Inferior parietal cortex (tissue), 1 donor: ENCODE measurements at regions not wholly inside any gene's neighbourhood (a gene's known extent, or its start where the extent isn't known, plus 50 kb on each side); places are given as distances from the start of the nearest gene placed in this dataset.

Experiments used
- DNase-seq: peaks from one replicate; pipeline ENCODE4 v3.0.0-alpha.2; 2016; ENCODE audit errors: extremely low spot score

GRCh38 chr2:51505533-51505932 lies 473.6 kb upstream of the NRXN1 start:
- no peak for DNase-seq

- no peak for DNase-seq
These were observed 458.8 kb upstream of the NRXN1 start for GRCh38 chr2:51490576-51491234.

GRCh38 chr2:51484605-51485004 lies 452.7 kb upstream of the NRXN1 start:
- no peak for DNase-seq

GRCh38 chr2:51483720-51484119 lies 451.8 kb upstream of the NRXN1 start:
- no peak for DNase-seq

- DNase-seq, result no peak
These were observed 440.9 kb upstream of the NRXN1 start for GRCh38 chr2:51472783-51473182.

GRCh38 chr2:51472300-51472699 lies 440.4 kb upstream of the NRXN1 start:
- DNase-seq, result no peak

- no peak for DNase-seq
These were observed 437.2 kb upstream of the NRXN1 start for GRCh38 chr2:51469102-51469501.

- no peak for DNase-seq
These were observed 433.4 kb upstream of the NRXN1 start for GRCh38 chr2:51465326-51465725.

- no peak for DNase-seq
These were observed 422.2 kb upstream of the NRXN1 start for GRCh38 chr2:51454177-51454576.

- no peak for DNase-seq
These were observed 417.0 kb upstream of the NRXN1 start for GRCh38 chr2:51448911-51449310.

- DNase-seq, result no peak
These were observed 409.9 kb upstream of the NRXN1 start for GRCh38 chr2:51441786-51442185.

- DNase-seq, result no peak
These were observed 392.5 kb upstream of the NRXN1 start for GRCh38 chr2:51424418-51424817.

- DNase-seq, result no peak
These were observed 388.6 kb upstream of the NRXN1 start for GRCh38 chr2:51420511-51420910.

GRCh38 chr2:51413726-51414125 lies 381.8 kb upstream of the NRXN1 start:
- DNase-seq, result no peak

- no peak for DNase-seq
These were observed 378.4 kb upstream of the NRXN1 start for GRCh38 chr2:51410331-51410730.

- no peak for DNase-seq
These were observed 378.0 kb upstream of the NRXN1 start for GRCh38 chr2:51409920-51410319.

GRCh38 chr2:51404226-51404625 lies 372.3 kb upstream of the NRXN1 start:
- DNase-seq, result no peak

- DNase-seq, result peak; percentile 26
These were observed 369.6 kb upstream of the NRXN1 start for GRCh38 chr2:51401546-51401945.

- DNase-seq, result no peak
These were observed 355.3 kb upstream of the NRXN1 start for GRCh38 chr2:51387235-51387634.

GRCh38 chr2:51379997-51380396 lies 348.1 kb upstream of the NRXN1 start:
- no peak for DNase-seq

- DNase-seq, result no peak
These were observed 336.3 kb upstream of the NRXN1 start for GRCh38 chr2:51368250-51368649.

- no peak for DNase-seq
These were observed 318.2 kb upstream of the NRXN1 start for GRCh38 chr2:51350100-51350499.

GRCh38 chr2:51344886-51345285 lies 313.0 kb upstream of the NRXN1 start:
- no peak for DNase-seq
